ENCODE measurements at regions not wholly inside any gene's neighbourhood (a gene's known extent, or its start where the extent isn't known, plus 50 kb on each side); places are given as distances from the start of the nearest gene placed in this dataset.

DNA sequence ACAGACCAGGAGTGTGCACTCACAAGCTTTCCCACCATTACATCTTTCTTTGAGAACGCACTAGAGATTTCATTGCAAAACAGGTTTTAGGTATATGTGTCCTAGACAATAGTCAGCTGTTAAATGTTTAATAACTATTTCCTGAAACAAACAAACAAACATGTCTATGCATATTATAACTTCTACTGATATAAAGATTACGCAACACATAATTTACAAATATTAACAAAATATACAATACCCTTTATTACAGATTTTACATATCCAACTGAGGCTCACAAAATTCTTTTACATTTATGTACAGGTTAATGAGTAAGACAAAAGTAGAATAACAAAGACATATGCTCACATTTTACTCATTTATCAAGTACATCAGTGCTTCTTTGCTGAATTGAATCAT is 1554.0 kb upstream of the PCDH10 start:
- WGBS, 2 experiments (ENCODE audit: extremely low coverage in 2 of 2, insufficient read length in 1 of 2): 100% methylated on average over 1 of the region's 2 CpGs; no CpG with 5 or more reads in 1 of the 2 experiments
- TF ChIP-seq RFX5 (IDR thresholded peaks at IDR 0.05; ENCODE audit: low read depth, low read length) (no peak), CEBPB (IDR thresholded peaks at IDR 0.05; ENCODE audit: low read depth, low read length) (peak; percentile 74)

More for the DNA sequence above, 1554.0 kb upstream of the PCDH10 start:
- no peaks in the 10 kb centered on the region for H3K27me3 ChIP-seq (ENCODE audit: control insufficient read depth, insufficient read depth, low read length)
- H2BK20ac ChIP-seq (ENCODE audit: low read depth, low read length): no peak overlapping the region
- POLR2A ChIA-PET (ENCODE audit: unreplicated experiment): no interaction called here
- H2BK120ac ChIP-seq (ENCODE audit: low read depth, low read length): no peak overlapping the region
- H3K79me1 ChIP-seq (ENCODE audit: low read depth in 1 of 2, low read length in 2 of 2): no peaks in the 10 kb centered on the region
- dilution Hi-C loops (cut with HindIII; ENCODE audit: low sequenced_read_pairs, unreplicated experiment): no loop called here
- H3K4me1 ChIP-seq (ENCODE audit: control insufficient read depth, insufficient read depth, low read length): no peaks in the 10 kb centered on the region
- DNase-seq (no peak), ATAC-seq (ENCODE audit: low read depth) (no peak)
- H3K23ac ChIP-seq (ENCODE audit: low read depth, low read length): no peak overlapping the region
- no peak overlapping the region for H2BK5ac ChIP-seq (ENCODE audit: low read depth, low read length, poor library complexity, severe bottlenecking)
- no peak overlapping the region for H3K4me2 ChIP-seq (ENCODE audit: low read depth, low read length)
- H3K18ac ChIP-seq (ENCODE audit: low read depth, low read length): no peak overlapping the region
- H3K14ac ChIP-seq (replicated peaks; ENCODE audit: low read depth, low read length): no peak overlapping the region
- no peak overlapping the region for H4K8ac ChIP-seq (ENCODE audit: low read depth in 2 of 2, low read length in 2 of 2)
- H3K36me3 ChIP-seq (ENCODE audit: control insufficient read depth, insufficient read depth, low read length): no peaks in the 10 kb centered on the region
- H3K4me3 ChIP-seq (ENCODE audit: insufficient read depth, low read depth, low read length): no peak overlapping the region
- CTCF ChIA-PET: no interaction called here
- no peak overlapping the region for H2AK9ac ChIP-seq (replicated peaks; ENCODE audit: low read depth, low read length, poor library complexity)
- no peaks in the 10 kb centered on the region for H3K9me3 ChIP-seq (ENCODE audit: control insufficient read depth, insufficient read depth, low read length)
- no peak overlapping the region for H3K56ac ChIP-seq (ENCODE audit: extremely low read depth, insufficient read depth, low read length)
- no peak overlapping the region for H4K91ac ChIP-seq (ENCODE audit: insufficient read depth, low read depth, low read length)
- H4K5ac ChIP-seq (ENCODE audit: low read depth, low read length): no peak overlapping the region
- no peaks in the 10 kb centered on the region for H3K9me1 ChIP-seq (ENCODE audit: insufficient read depth, low read length)
- no TSS peak for BruUV-seq (replicated peaks)
- in situ Hi-C loops (cut with MboI; ENCODE audit: low sequenced_read_pairs): no loop called here
- no peak overlapping the region for H2AK5ac ChIP-seq (ENCODE audit: low read depth, low read length)
- intact Hi-C loops (cut with micrococcal nuclease): no loop called here
- H3K27ac ChIP-seq (ENCODE audit: insufficient read depth, low read length): no peak overlapping the region
- H3K9ac ChIP-seq (ENCODE audit: low read depth, low read length): no peak overlapping the region
- no peak overlapping the region for H2BK15ac ChIP-seq (ENCODE audit: low read depth, low read length)
- no peak overlapping the region for H2AFZ ChIP-seq (replicated peaks; ENCODE audit: low read length, poor library complexity)
- H3K4ac ChIP-seq (ENCODE audit: low read depth, low read length): no peak overlapping the region
- no peaks in the 10 kb centered on the region for H4K20me1 ChIP-seq (ENCODE audit: insufficient read depth, low read length)

Data from IMR-90 (cell line).